C1 segment of cervical spinal cord (tissue), 14 donors: ENCODE measurements at regions not wholly inside any gene's neighbourhood (a gene's known extent, or its start where the extent isn't known, plus 50 kb on each side); places are given as distances from the start of the nearest gene placed in this dataset.
"Not testable (repeated sequence)": the region's sequence is repeated elsewhere in the genome, so short reads cannot be mapped to it uniquely, and the experiment has no call there.

ENCODE experiments used
- DNase-seq, 14 donors: peaks; one replicate each; lab custom pipeline; 2025; lab: John Stamatoyannopoulos, UW

DNA sequence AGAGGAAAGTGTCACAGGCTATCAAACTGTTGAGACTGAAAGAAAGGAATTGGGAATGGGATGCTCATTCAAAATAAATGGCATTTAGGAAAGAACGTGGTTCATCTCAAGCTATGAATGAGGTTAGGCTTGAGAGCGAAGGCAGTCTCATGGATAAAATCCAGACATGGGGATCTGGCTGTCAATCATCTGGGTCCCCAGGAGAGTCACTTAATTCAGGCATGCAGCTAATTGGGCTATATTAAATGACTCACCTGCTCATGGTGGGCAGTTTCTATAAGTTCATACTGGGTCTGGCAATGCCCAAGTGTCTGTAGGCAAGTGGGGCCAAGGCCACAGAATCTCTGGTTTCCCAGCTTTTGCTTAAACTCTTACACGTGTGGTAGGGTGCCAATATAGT is 286.5 kb upstream of the SEMA6A start:
- no peak for DNase-seq

DNA sequence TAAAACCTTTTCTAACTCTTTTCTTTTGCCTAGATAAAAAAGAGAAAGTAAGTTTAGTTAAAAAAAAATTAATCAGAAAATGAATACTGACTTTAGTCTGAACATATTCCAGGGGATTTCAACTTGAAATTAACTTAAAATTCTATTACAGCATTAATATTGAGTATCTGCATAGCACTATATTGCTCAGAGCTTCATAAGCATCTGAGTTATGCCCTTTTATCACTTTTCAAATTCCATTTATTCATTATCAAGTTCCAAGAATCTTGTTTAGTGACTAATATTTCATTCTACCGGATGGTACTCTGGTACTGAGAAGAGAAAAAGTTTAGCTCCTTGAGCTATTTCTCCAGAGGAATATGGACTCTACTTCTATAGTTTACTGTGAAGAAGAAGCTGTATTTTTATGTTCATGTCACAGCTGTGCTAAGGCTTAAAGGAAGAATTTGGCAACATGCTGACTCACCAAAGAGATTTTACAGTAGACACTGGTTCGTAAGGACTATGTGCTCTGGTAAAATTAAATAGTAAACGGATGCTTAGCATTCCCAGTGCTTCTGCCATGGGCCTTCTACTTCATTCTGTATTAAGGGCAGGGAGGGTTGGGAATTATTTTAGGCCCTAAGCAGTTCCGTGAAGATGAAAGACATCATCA is 285.2 kb upstream of the SEMA6A start:
- no peak for DNase-seq

DNA sequence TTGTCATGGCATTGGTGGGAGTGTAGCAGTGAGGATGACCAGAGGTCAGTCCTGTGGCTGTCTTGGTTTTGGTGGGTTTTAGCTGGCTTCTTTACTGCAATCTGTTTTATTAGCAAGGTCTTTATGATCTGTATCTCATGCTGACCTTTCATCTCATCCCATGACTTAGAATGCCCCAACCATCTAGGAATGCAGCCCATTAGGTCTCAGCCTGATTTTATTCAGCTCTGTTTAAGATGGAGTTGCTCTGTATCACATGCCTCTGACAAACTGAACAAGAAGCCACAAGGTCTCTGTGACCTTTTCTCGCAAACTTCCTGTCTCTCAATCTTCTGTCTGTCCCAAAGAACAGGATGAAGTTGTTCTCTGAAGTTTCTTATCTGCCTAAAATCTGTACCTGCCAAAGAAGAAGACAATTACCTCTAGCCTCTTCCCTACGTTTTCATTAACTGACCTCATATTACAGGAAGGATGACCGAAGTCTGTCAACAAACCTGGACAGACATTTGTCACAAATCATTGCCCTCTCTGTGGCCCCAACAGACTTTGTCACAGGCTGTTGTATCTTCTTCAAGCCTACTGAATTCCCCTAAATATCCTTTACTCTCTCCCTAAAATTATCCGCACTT is 284.2 kb upstream of the SEMA6A start:
- no peak for DNase-seq

DNA sequence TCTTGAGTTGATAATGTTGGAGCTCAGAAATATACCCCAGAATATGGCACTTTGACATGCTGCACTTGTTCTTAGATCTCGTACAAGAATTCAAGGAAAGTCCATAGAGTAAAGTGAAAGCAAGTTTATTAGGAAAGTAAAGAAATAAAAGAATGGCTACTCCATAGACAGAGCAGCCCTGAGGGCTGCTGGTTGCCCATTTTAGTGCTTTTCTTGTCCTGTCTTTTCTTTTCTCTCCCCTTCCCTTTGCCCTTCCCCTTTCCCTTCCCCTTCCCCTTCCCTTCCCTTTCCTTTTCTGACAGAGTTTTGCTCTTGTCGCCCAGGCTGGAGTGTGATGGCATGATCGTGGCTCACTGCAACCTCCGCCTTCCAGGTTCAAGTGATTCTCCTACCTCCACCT is 283.4 kb upstream of the SEMA6A start:
- not testable (repeated sequence) for DNase-seq

DNA sequence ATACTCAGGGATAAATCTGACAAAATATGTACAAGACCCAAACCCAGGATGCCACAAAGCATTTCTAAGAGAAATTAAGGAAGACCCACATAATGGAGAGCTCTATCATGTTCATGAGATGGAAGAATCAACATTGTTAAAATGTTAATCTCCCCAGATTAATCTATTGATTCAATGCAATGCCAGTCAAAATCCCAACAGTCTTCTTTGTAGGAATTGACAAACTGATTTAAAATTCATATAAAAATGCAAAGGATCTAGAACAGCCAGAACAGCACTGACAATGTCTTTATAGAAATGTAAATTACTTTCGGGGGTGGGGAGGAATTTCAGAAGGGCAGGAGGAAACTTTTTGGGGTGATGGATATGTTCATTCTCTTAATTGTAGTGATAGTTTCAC is 281.6 kb upstream of the SEMA6A start:
- no peak for DNase-seq

DNA sequence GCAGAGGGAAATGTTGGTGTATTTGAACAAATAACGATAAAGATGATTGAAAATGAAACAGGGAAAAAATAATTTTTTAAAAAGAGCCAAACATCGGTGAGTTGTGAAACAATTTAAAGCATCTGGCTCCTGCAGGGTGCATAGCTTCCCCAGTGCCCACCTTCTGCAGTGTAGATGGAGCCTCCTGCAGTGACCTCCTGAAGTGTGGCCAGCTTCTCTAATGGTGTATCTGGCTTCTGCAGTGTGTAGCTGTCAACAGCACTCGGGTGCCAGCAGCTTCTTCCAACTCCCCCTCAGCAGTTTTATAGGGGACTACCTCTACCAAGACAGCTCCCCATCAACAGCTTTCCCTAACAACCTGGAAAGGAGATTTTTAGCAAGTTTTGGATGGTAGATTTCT is 279.4 kb upstream of the SEMA6A start:
- no peak for DNase-seq

DNA sequence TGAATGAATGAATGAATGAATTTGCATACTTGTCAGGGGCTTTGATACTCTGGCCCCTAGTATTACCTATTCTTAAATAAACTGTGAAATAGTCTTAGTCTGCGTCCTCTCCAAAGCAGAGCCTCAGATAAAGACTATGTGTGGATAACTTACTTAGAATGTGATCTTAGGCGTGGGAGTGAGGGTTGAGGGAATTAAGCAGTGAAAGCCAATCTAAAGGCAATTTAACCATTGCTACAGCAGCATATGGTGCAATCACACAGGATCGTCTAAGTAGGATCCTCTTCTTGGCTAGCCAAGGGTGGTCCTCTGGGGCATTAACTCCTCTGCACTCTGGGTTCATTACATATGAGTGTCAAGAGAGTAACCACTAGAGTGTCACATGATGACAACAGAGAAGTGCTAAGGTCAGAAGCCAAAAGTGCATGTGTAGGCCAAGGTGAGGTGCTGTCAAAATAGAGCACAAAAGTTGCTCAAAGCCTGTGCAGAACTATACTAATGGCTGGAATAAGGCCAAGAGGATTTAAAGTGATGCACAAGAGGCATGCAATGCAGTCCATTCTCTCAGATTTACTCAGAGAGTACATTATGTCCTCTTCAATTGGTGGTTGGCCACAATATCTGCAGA is 274.4 kb upstream of the SEMA6A start:
- no peak for DNase-seq

DNA sequence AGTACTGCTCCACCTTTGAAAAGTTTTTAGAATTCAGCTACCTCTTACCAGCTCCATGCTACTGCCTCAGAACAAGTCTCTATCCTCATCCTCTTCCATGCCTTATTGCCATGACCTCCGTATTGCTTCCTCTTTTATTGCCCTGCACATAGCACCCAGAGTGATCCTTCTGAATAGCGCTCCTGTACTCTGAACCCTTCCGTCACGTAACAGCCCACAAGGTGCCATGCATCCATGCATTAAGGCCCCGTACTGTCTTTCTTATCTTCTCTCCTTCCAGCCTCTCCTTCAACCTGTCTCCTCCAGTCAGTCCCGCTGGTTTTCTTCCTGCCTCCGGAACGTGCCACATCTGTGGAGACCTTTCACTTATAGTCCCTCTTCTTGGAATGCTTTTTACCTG is 273.3 kb upstream of the SEMA6A start:
- DNase-seq: no peak

DNA sequence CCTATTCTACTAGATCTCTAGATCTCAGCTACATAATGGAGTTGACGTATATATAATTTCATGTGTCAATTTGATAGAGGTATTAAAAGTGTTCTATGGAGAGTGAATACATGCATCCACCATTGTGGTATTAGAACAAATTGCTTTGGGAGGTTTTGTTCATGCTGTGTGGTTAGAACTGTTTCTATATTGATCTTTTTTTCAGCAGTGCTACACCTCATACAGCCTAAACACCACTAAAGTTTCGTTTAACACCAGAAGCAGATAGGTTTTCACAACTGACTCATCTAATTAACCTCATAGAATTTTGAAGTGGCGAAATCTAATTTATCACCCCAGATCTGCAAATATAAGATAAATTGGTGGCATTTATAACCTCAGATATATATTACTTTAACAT is 269.4 kb upstream of the SEMA6A start:
- DNase-seq: no peak

DNA sequence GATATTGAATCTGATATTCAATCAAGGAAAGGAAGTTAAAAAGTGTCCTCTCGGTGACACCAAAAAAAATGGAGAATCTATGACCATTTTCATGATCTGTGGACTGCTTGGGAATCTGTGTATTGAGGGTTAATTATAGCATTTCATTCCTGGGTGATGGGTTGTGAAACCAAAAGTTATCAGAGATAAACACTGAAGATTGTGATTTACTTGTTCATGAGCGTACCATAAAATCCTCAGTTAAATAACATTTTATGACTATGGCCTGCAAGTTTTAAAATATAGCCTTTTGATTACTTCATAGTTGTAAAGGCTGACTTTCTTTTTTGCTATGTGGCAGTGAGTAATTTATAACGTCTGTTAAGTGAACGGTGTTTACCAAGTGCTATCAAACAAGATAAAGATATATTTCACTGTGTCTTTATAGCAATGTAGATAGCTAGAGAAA is 267.9 kb upstream of the SEMA6A start:
- DNase-seq: no peak

DNA sequence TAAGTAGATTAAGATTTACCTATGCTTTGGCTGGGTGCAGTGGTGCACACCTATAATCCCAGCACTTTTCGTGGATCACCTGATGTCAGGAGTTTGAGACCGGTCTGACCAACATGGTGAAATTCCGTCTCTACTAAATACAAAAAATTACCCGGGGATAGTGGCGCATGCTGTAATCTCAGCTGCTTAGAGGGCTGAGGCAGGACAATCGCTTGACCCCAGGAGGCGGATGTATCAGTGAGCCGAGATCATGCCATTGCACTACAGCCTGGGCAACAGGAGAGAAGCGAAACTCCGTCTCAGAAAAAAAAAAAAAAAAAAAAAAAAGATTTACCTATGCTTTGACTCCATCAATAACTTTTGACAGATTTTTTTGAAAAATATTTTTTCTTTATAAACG is 267.1 kb upstream of the SEMA6A start:
- DNase-seq: no peak

DNA sequence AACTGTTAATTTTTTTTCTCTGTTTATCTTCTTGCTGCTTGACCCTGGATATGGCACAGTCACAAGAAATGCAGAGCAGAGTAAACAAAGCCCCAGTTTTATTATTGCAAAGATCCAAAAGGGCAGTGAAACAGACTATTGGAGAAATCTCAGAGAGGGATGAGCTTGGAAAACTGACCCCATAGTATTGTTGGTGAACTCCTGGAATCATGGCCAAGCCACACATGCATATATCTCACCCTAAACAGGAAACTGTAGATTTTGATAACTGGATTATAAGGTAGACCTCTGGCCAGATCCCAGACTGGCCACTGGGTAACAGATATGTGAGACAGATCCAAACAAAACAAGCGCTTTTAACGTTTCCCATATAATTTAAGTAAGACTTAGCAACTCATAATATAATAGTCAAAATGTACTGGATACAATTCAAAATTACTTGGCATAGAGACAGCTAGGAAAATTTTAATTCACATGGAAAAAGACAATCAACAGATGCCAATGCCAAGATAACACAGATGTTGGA is 263.5 kb upstream of the SEMA6A start:
- no peak for DNase-seq

DNA sequence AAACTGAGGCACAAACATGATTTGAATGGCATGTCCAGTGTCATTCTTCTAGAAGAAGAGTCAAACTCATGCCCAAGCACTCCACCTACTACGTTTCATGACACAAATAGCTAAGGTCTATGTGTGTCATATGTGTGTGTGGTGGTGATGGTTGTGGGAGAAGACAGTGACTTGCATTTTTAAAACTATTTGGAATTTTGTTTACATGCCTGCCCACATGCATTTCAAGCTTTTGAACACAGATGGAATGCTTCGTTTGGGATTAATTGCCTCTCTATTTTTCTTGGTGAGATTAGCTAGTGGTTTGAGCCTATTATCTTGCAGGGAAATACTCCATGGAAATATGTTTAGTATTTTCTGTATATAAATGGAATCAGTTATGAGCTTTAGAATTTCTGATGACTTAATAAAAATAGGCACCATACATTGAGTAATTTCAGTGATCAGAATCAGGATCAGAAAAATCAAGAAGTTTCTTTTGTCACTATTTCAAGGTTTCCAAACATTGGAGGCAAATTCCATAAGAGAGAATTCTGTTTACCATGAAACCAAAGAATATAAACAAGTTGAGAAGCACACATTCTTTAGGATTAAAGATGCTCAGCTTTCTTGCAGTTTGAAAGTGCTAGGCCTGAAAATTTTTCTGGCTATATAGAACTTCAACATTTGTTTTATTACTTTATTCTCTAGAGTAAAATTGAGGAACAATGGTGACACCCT is 260.3 kb upstream of the SEMA6A start:
- no peak for DNase-seq

DNA sequence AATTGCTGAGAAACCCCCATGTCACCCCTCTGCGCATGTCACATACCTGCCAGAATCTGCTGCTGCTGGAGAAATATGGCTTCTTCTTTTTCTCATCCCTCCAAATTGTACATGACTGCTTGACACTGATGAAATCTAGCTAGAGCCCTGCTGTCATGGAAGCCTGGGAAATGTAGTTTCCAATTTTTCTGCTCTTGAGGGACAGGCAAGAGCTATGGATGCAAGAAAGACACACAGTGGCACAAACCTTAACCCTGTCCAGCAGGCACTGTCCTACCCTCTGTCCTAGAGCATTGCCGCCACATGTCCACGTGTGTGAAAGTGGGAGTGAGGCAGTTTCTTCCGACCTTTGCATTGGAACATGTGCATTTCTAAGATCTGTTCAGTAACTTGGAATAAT is 255.5 kb upstream of the SEMA6A start:
- peak in 1 of 14 donors; percentile 45 for DNase-seq

DNA sequence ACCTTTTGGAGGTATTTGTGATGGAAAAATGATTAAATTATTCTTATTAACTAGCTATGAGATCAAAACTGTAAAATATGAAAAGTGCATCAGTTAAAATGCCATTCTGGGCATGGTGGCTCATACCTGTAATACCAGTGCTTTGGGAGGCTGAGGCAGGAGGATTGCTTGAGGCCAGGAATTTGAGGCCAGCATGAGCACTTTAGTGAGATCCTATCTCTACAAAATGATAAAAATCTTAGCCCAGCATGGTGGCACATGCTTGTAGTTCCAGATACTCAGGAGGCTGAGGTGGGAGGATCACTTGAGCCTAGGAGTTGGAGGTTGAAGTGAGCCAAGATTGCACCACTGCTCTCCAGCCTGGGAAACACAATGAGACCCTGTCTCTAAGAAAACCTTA is 252.5 kb upstream of the SEMA6A start:
- DNase-seq: no peak

DNA sequence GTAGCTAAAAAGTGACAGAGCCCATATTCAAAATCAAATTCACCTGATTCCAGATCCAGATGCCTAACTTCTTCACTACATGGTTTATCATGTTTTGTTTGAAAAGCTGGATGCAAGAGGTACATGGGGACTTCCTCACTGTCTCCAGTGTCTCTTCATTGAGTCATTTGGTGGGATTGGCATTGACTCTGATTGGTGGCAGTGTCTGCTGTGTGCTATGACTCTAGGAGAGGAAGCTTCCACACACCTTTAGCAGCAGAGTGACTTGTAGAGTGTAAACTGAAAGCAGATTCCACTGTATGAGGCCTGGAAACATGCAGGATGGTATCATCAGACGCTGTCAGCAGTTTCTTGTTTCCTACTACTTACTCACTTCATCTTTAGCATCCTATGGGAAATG is 250.9 kb upstream of the SEMA6A start:
- DNase-seq: no peak

DNA sequence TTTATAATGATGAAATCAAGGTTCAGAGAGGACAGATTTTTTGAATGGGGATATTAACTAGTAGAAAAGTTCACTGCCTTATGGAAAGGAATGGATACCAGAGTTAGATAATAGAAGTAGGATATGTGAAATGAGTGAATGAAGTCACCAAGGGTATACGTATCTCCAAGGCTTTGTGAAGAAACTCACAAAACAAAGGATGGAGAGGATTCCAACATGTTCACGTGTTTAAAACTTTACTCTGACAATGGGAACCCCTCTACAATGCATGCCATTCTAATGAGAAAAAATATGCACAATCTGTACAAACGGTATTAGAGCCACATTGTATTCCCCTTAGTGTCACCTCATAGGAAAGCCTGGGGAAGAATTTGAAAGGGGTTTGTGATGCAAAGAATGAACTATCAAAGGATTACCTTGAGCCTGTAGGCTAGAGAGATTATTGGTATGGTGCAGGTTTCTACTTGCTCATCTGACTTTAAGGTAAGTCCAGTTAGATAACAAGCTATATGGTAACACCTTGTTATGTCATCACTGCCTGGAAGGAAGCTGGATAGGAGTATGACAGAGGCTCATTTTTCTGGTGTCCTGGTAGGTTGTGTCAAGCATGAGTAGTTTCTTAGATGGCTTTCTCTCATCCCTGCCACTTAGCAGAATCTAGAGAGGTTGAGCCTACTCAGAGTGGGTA is 250.3 kb upstream of the SEMA6A start:
- DNase-seq: no peak

DNA sequence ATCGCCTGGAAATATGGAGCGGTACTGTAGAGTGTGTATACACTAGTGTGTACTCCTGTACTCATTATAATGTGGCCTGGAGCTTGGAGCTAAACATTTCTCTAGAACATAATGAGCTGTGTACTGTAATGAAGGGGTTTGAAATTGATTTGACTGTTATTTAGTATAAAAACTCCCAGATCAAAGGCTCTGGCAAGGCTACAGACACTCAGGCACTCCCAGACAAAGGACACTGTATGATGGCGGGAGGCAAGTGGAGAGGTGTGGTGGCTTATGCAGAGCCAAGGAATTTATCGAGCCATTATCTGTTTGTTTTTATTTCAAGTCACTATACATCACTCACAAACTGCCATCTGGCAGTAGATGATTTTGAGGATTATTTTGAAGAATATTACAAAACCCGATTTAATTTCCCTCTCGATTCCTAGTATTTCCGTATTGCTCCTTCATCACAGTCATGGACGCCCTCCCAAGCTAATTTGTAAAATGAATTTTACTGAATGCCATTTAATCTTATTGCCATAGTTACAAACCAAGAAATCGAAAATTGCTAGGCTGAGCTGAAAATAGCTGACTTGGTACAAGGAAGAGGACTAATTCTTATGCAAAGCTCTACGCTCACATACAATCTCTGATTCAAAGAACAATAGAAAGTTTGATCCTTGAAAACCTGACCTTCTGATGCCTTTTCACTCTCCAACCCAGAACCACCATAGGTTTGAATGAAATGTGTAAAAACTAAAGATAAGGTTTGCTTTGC is 240.2 kb upstream of the SEMA6A start:
- DNase-seq: peak in 1 of 14 donors; percentile 45

DNA sequence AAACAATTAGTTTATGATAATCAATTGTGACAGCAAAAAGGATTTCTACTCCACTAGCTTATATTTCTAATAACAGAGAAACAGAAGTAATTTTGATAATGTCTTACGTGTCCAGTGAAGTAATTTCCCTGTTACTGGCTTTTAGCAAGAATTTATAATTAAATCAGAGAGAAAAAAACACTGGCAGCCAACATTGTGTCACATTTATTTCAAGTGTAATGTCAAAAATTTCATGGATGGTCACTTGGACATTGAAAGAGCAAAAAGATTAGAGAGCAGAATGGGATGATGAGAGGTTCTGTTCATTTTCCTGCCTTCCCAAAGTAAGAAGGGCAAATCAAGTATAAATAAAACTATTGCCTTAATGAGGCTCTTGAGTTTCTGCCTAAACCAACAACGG is 239.3 kb upstream of the SEMA6A start:
- no peak for DNase-seq

DNA sequence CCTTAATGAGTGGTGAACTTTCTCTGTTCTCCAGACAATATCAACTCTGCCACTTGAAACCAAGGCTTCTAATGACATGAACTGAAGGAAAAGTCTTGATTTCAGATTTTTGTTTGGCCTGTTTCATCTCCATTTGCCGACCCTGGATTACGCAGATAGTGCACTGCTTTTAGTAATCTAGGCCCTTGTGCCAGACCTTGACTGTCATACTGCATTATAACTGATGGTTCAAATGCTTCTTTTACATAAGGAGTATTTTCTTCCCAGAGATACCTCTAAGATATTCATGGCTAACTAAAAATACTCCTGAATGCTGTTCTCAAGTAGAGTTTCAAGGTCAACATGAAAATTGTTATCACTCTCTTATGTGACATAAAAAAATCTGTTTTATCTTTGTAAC is 238.7 kb upstream of the SEMA6A start:
- no peak for DNase-seq

DNA sequence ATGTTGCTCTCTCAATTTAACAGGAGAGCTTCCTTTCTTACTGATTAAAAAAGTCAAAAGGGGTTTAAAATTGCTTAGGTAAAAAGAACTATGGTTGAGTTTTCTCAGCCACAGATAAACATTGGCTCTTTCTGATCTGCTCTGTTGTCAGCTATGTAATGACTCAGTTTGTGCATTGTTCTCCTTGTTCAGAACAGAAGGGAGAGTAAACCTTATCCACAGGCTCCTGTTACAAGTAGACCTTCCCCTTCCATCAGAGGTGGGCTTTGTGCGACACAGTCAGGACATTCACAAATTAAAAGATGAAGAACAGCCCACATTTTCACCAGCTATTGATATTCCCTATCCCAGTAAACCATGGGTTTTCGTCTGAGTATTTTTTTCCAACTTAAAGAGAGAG is 236.3 kb upstream of the SEMA6A start:
- no peak for DNase-seq
